GM19467 (cell line): ENCODE measurements at regions not wholly inside any gene's neighbourhood (a gene's known extent, or its start where the extent isn't known, plus 50 kb on each side); places are given as distances from the start of the nearest gene placed in this dataset.

Source experiments
- ATAC-seq: cut with Tn5 transposase; IDR thresholded peaks from one replicate; pipeline ENCODE4 v1.9.1; 2021; ENCODE audit warnings: mild to moderate bottlenecking, moderate library complexity; ENCODE audit not compliant: unreplicated experiment

DNA sequence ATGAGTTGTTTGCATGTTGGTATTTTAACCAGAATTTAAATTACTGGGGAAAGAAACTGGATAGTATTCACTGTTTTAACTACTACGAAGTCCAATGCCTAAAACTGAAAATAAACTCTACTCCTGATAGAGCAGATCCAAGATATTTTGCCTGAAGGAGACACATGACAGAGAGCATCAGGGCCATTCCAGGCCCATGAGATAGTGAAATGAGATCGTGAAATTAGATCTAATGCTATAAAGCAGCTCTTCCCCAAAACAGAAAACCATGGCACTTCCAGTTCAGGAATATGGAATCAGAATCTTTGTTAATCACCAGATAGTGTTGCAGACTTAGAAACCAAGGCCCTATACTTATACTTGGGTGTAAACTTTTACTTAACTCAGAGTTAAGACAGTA is 124.3 kb upstream of the CACNA2D1 start:
- ATAC-seq = no peak

DNA sequence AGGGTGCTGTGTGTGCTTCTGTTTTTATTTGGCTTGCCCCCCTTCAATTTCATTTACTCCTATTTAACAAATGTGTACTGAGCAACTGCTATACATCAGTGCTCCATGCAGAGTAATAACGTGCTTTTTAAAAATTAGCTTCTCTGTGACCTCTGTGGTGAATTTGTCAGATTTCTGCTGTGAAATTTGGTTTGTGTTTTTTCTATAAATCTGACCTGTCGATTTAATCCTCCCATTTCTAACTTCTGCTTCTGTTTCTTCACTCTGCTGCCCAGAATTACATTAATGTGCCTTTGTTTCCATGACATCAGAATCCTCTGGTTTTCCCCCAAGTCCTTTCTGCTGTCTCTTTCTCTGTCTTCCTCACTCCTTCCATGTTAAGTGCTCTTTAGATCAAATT is 123.8 kb upstream of the CACNA2D1 start:
- ATAC-seq = no peak

DNA sequence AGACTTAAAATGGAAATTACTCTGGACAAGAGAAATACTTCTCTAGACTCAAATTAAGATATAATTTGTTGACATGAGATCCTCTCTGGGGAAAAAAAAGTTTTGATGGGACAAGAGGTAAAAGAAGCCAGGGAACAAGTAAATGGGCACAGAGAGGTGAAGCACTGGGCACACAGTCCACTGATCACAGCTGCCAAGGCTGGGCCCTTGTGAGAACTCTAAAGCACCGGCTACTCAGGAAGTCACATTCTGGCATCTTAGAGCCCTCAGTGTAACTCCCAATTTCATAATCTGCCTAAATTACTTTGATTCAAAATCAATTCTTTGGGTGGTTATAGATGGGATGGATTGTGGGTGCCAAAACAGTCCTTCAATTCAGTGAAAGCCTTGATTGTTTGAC is 123.2 kb upstream of the CACNA2D1 start:
- no peak for ATAC-seq

DNA sequence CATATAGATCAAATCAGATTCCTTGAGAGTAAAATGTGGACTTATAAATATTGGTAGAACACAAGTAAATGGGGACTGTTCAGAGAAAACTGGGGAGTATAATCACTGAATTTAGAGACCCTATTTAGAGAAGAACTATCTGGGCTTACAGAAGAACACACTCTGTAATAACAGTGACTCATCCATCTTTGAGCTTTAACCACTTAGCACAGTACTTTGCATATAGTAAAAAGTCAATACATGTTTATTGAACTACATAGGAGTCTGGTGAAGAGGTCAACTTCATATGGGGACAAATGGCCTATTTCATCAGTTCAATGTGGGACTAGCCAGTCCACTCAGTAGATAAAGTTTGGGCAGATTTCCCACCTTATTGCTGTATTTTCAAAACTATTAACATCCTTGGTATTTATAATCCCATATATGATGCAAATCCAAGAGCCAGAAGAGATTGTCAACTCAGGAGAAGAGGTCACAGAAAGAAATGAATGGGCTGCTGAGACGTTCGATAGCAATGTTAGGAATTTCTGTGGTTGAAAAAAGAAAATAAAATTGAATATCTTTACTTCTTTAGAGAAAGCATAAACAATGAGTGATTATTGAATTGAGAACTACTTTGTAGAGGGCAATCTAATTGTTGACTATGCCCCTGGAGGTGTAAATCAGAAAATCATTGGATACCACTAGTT is 119.3 kb upstream of the CACNA2D1 start:
- ATAC-seq = no peak

DNA sequence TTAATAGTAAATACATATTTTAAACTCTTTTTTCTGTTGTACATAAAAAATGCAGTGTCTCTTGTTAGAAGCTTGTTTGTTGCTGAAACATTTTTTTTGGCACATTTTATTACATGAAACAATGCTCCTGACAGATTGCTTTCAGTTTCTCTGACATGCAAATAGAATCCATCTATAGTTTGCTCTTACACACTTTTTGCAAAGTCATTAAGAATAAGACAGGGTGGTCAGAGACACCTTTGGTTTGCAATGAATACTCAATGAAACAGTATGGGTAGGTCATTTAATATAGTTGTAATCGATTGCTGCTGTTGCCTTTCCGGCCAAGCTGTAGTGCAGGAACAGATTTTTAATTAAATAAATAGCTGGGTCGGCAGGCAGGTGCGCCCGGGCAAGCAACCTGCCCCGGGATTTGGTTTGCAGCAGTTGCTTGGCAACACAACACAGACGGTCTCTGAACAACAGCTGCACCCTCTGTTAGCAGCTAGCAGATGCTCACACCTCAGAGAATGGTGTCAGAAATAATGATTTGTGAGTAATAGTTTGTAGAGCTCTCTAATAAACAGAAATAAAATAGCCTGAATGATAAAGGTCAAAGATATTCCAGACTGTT is 115.7 kb upstream of the CACNA2D1 start:
- no peak for ATAC-seq

DNA sequence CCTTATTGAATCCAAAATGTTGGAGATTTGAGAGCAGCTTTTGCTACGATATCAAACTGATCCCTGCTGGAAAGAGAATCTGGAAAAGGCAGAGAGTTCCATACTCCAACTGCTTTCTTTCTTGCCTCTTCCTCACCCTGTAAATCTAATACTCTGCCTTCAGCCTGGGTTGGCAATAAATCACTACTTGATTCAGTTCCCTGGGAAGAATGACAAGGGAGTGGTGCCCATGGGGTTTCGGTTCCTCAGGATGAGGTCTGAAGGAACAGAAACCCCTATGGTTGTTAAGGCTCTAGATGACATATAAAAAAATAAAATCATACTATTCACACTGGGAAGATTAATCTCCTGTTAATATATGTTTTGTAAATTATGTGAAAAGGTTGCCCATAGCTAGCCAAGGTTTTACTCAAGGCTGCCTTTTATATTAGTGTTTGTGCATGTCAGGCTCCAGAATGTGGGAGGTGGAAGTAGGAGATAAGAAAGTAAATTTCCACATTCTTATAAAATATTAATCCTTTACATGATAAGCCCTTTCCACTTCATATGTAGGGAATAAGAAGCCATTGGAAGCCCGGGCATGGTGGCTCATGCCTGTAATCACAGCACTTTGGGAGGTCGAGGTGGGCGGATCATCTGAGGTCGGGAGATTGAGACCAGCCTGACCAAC is 106.2 kb upstream of the CACNA2D1 start:
- no peak for ATAC-seq

DNA sequence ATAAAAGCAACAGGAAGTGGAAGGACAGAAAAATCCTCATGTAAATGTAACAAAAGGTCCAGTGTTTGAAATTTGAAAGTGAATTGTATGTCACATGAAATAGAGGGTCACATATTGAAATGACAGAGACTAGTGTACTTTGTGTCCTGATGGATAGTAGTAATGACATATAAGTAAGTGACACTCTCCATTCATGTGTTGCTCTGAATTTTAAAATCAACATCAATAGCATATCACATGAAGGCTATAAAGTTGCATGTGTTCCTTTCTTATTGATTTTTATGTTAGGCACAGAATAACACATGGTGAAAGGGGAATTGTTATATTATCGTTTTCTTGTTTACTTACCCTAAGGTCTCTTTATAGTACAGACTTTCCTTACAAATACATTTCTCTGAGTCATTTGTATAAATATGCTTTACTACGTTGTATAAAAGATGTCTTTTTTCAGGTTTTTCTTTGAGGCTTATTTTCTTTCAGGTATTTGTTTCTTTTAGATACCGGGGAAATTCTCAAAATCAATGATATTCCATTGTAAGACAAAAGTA is 104.6 kb upstream of the CACNA2D1 start:
- no peak for ATAC-seq

DNA sequence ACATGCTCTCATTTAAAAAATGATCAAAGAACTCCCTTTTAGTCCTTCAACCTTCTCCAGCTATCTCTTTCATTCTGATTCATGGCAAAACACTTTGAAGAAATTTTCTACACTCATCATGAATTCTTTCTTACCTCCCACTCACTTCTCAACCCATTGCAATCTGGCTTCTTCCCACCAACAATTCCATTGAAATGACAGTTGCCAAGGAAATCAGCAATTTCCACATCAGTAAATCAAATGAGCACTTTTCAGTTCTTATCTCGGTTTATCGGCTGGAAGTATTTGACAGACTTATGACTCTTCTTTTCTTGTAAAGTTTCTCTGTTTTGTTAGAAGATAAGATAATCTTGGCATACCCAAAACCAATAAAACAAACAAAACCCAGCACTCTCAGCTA is 99.1 kb upstream of the CACNA2D1 start:
- no peak for ATAC-seq

DNA sequence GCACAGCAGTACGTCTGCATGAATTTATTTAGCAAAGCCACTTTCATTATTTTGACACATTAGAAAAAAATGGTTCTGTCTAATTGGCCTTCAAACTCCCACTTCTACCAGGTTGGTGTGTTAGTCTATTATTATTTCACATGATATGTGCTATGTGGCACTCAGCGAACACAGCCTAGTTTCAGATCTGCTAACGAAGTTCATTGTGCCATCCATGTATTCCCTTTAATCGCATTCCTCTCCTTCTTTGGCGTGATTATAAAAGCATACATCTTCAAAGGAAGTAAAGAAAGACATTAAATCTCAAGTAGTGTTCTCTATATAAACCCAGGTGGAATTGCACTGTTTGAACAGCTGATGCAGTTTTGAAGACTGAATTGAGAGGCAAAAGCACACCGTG is 96.4 kb upstream of the CACNA2D1 start:
- no peak for ATAC-seq

DNA sequence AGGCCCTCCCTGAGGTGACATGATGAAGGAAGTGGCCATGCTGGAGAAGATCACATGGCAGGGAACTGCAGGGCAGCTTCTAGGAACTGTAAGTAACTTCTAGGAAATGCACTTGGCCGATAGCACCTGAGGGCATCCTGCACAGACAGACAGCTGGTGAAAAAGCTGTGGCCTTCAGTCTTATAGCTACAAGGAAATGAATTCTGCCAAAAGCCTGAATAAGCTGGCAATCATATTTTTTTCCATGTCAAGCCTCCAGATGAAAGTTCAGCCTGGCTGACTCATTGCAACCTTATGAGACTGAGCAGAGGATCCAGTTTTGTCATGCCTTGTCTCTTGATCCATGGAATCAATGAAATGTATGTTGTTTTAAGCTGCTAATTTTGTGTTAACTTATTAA is 91.1 kb upstream of the CACNA2D1 start:
- no peak for ATAC-seq

DNA sequence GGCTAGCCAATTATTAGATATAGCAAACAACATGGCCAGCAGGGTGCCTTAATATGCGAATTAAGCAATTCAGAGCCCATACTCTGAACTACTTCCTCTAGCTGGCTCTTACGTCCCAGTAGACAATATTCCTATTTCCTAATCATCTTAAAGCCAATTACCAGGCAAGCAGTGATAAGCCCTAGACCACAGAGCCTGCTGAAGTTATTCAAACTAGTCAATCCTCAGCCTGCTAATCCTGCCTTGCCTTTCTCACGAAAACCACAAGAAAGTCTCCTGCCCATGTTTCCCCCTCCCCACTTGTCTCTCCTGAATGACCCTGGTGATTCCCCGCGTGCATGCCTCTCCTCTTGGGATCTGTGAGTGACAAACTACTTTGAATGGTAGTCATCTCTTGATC is 86.8 kb upstream of the CACNA2D1 start:
- ATAC-seq = no peak

DNA sequence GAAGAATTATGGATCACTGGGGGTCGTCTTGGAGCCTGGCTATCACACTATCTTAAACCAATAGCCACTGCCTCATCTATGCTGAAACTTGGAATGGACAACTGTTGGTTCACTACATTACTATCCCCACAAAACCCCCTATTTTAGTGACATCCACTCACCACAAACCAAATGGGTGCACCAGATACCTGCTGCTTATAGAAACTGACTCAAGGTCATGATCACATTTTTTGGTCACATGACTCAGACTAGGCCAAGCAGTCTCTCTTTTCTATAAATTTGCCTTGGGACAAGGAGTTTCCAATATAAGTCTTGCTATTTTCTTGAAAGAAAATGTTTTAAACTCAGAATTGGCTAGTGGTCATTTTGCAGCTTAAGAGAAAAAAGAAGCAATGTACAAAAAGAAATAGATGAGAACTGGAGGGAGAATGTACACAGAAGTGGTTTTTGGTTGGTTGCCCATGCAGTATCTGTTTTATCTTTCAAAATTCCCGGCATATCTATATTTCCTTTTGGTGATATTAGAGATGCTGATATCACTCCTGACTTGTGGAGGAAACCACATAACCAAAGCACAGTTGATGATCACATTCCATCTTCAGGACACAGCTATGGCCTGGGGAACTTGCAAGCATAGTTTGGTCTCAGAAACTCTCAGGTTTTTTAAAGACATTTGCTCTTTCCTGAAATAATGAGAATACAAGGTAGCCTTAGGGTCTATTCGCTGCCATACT is 85.2 kb upstream of the CACNA2D1 start:
- ATAC-seq = no peak

DNA sequence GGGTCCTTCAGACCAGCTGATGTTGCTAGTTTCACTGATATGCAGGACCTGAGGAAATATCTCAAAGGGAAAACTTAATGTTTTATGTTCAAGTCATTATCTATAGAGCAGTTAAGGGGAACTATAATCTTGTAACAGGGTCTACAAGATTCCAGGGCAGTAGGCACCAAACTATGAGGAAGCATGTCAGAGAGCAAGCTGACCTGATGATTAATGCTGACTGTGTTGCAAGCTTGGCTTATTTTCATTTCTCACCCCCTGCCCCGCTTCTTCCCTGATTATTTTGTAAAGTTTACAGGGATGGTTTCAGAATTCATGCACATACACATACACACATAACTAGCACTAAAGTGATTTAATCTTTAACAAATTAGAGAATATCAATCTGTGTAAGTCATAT is 84.3 kb upstream of the CACNA2D1 start:
- no peak for ATAC-seq

DNA sequence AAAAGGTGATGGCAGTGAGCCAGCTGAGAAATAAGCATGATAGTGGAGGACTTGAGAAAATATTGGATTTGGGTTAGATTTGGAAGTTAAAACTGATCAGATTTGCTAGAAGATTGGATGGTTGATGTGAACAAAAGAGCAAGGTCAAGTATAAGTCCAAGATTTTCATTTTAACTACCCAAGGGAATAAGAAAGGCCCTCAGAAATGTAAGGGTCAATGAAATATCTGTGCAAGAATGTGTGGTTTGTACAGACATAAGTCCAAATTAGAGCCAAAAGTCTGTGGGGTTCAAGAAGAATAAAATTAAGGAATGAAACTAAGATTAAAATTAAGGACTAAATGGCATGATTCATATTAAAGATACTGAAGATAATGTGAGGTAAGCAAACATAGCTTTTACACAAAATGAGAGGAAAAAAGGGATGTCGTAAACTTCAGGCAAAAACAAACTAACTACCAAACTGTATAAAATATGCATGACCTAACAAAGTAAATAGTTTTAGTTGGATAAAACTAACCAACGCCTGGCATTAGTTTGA is 78.4 kb upstream of the CACNA2D1 start:
- ATAC-seq = no peak

DNA sequence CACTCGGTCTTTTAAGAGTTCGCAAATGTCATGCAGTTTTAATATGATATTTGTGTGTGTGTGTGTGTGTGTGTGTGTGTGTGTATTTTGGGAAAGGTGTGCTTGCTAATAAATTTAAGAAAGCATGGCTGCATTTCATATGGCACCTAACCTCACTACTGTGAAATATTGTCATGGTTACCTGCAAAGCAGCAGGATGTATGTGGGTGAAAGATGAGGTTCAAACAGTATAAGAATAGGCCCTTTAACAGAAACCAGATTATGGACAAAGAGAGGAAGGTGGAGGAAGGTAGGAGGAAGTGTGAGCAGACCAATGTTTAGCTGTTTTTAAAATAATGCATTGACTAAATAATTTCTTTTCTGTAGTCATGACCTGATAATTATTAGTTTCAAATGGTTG is 73.5 kb upstream of the CACNA2D1 start:
- no peak for ATAC-seq

DNA sequence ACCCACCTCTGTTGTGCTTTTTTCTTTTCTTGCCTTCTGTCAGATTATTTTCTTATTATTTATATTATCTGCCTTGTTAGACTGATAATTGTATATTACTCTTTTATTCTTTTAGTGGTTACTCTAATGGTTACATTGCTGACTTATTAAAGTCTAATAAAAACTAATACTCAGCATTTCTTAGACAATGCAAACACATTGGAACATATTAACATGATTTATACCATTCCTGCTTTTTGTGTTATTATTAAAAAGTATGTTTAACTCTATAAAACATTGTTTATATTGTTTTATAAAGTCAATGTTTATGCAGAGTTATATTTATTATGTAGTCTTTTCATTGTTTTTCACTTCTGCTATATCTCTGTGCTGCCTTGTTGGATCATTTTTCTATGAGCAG is 68.0 kb upstream of the CACNA2D1 start:
- ATAC-seq = no peak

DNA sequence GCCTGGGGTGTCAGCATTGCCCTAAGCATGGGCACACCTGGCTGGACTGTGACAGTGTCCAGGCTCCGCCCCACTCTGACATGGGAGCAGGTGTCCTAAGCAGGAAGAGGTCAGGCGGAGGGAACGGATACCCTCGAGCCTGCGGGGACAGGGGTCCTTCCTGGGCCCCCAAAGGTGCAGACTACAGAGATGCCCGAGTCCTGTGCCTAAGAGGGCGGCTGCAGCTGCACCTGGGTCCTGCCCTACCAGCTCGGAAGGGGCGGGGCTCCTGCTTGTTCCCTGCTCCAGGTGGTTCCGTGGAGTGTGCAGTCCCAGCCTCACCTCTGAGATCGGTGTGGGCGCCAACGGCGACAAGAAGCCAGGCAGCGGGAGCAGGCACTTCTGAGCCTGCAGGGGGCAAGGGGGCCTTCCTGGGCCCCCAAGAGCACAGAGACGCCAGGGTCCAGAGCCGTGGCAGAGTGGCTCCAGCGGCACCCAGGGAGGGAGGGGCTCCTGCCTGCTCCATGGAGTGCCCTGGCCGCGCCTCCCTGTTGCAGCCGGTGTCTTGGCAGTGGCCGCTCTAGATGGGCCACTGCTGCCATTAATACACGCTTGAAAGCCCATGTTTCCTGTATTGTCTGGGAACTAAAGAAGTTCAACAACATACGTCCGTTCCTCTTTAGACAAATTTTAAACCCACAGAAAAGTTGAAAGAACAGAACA is 64.5 kb upstream of the CACNA2D1 start:
- ATAC-seq = no peak

DNA sequence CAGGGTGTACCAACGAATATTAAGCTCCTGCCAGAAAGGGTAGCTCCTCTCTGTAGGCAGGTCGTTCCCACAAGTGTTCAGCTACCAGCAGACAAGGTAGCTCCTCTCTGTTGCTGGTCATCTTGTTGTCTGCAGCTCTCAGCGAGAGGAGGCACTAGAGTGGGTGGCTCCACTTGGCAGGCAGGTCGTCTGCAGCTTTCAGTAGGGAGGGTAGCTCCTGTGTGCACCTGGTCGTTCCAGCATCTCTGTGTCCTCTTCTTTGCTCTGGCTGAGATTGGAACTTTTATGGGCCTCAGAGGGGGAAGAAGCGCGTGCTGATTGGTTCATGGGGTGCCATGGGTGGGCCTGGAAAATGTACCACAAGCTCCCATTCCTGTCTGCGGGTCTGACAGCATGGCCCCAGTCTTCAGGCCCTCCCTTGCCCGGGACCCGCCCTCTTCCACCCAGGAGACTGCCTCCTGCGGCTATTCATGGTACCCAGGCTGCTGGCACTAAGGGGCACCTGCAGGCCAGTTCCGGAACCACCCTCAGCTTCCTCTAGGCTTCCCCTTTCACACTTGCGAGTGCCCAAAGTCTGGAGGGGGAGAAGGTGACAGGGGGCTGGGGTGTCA is 63.9 kb upstream of the CACNA2D1 start:
- no peak for ATAC-seq

DNA sequence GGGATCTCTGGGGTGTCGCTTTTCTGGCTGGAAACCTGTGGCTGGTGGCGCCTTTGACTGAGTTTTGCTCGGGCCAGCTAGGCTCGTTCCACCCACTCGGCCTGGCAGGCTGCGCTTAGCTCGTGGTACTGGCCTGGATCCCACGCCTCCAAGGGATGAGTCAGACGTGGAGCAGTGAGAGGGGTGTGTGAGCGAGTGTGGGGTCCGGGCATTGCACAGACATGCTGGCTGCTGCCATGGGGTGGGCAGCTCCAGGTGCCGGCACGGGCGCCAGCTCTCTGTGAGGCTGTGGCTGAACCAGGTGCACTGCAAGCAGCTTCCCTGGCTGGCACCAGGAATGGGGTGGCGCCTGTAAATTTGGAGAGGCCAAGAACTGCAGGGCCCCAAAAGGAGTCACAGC is 63.1 kb upstream of the CACNA2D1 start:
- ATAC-seq = no peak

DNA sequence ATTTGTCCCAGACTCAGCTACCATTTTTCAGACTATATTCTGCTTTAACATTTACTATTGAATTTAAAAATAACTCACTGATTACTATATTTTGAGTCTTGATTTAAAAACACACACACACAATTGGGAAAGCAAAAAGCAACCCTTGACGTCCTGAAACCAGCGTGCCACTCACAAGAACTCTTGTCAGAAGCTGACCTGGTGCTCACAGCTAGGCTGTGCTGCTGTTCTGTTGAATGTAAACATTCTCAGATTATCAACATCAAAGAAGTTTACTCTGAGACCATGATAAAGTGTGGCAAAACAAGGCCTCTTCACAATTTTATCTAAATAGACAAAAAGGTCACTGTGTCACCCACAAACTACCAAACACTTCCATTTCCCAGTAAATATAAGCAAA is 62.6 kb upstream of the CACNA2D1 start:
- no peak for ATAC-seq
